Sigmoid colon (tissue), 6 donors: ENCODE measurements at regions not wholly inside any gene's neighbourhood (a gene's known extent, or its start where the extent isn't known, plus 50 kb on each side); places are given as distances from the start of the nearest gene placed in this dataset.
"Not testable (repeated sequence)": the region's sequence is repeated elsewhere in the genome, so short reads cannot be mapped to it uniquely, and the experiment has no call there.

ENCODE experiments used
- DNase-seq: peaks from one replicate; pipeline ENCODE4 v3.0.0-alpha.2; 2019
- H3K27ac ChIP-seq, 4 donors: fragments of 200-600 bp; sonication (generic); one replicate each; pipeline ENCODE4 v1.5.1; 2016 to 2019; ENCODE audit warnings: mild to moderate bottlenecking in 1 of 4
- H3K27me3 ChIP-seq, 3 donors: fragments of 200-600 bp; sonication (generic); one replicate each; pipeline ENCODE4 v1.5.1; 2019; ENCODE audit warnings: mild to moderate bottlenecking in 1 of 3
- H3K36me3 ChIP-seq, 4 donors: fragments of 200-600 bp; sonication (generic); one replicate each; pipeline ENCODE4 v1.5.1; 2016 to 2019
- H3K4me1 ChIP-seq, 4 donors: fragments of 200-600 bp; sonication (generic); one replicate each; pipeline ENCODE4 v1.5.1; 2017 to 2019
- H3K4me3 ChIP-seq, 4 donors: fragments of 200-600 bp; sonication (generic); one replicate each; pipeline ENCODE4 v1.5.1; 2017 to 2019; ENCODE audit warnings: mild to moderate bottlenecking in 2 of 4, moderate library complexity in 1 of 4
- H3K9me3 ChIP-seq, 4 donors: fragments of 200-600 bp in 3 of 4; sonication (generic) in 3 of 4; one replicate each; pipeline versions ENCODE4 v1.5.1 to v1.6.1; 2013 to 2019
- CTCF ChIP-seq, 4 experiments: fragments of 450-650 bp in 3 of 4; fragments of 200-600 bp in 1 of 4; IDR thresholded peaks; one replicate each; pipeline ENCODE4 v1.5.1; 2016 to 2019; ENCODE audit warnings: antibody characterized with exemption in 4 of 4, mild to moderate bottlenecking in 3 of 4, moderate library complexity in 2 of 4
- EP300 ChIP-seq, 4 donors: sonication (generic); formaldehyde crosslinking; IDR thresholded peaks; one replicate each; pipeline ENCODE4 v1.6.1; 2017; ENCODE audit warnings: antibody characterized with exemption in 4 of 4
- POLR2A ChIP-seq, 2 donors: fragments of 450-650 bp; IDR thresholded peaks; one replicate each; pipeline ENCODE4 v1.6.1; 2016; ENCODE audit warnings: antibody characterized with exemption in 2 of 2, mild to moderate bottlenecking in 2 of 2, moderate library complexity in 2 of 2
- POLR2AphosphoS5 ChIP-seq, 4 donors: sonication (generic); formaldehyde crosslinking; IDR thresholded peaks; one replicate each; pipeline ENCODE4 v1.6.1; 2017; ENCODE audit warnings: antibody characterized with exemption in 4 of 4
- WGBS, 2 donors: extraction: QIAGEN DNeasy Blood & Tissue Kit; methylation state at CpG; one replicate each; pipeline ENCODE4 v1.1.7; 2013; 5-methylcytosine and 5-hydroxymethylcytosine counted together
- intact Hi-C: fragments of 100-400 bp; cut with DNase I; formaldehyde crosslinking; loops from one replicate; pipeline ENCODE4 v1.15.1; 2023
- donor health status: healthy with polysubstance abuse.
- donor health status: healthy.

- Histone ChIP-seq H3K27me3 (no peaks in the 10 kb centered on the region), H3K4me3 (no peak overlapping the region), H3K4me1 (peaks cover 0 to 4% (median 0%) of the 10 kb centered on the region in 4 donors), H3K27ac (no peak overlapping the region), H3K9me3 (no peaks in the 10 kb centered on the region), H3K36me3 (no peaks in the 10 kb centered on the region)
- no peak for DNase-seq
- 83 to 87% methylated on average over 5 of the region's 5 CpGs for WGBS, 2 donors
- intact Hi-C loops, result no loop called here
- TF ChIP-seq POLR2A (IDR thresholded peaks at IDR 0.05) (no peak), CTCF (IDR thresholded peaks at IDR 0.05) (no peak), POLR2AphosphoS5 (IDR thresholded peaks at IDR 0.05) (no peak), EP300 (IDR thresholded peaks at IDR 0.05) (no peak)
These were observed 407.9 kb downstream of the TECRL start for GRCh38 chr4:64001229-64001898.

GRCh38 chr4:64000241-64000640, 409.0 kb downstream of the TECRL start:
- TF ChIP-seq POLR2A (IDR thresholded peaks at IDR 0.05) (no peak), POLR2AphosphoS5 (IDR thresholded peaks at IDR 0.05) (no peak), CTCF (IDR thresholded peaks at IDR 0.05) (no peak), EP300 (IDR thresholded peaks at IDR 0.05) (no peak)
- Histone ChIP-seq H3K36me3 (no peaks in the 10 kb centered on the region), H3K27me3 (no peaks in the 10 kb centered on the region), H3K4me1 (peaks cover 0 to 4% (median 0%) of the 10 kb centered on the region in 4 donors), H3K9me3 (no peaks in the 10 kb centered on the region), H3K27ac (no peak overlapping the region), H3K4me3 (no peak overlapping the region)
- intact Hi-C loops, result no loop called here
- no peak for DNase-seq

- Histone ChIP-seq H3K27me3 (no peaks in the 10 kb centered on the region), H3K9me3 (no peaks in the 10 kb centered on the region), H3K4me3 (no peak overlapping the region), H3K4me1 (no peaks in the 10 kb centered on the region), H3K27ac (no peak overlapping the region), H3K36me3 (no peaks in the 10 kb centered on the region)
- intact Hi-C loops, result no loop called here
- 27 to 65% methylated on average over 1 of the region's 1 CpG for WGBS, 2 donors
- no peak for TF ChIP-seq EP300 (IDR thresholded peaks at IDR 0.05)
- TF ChIP-seq POLR2AphosphoS5 (IDR thresholded peaks at IDR 0.05), result no peak
- no peak for TF ChIP-seq POLR2A (IDR thresholded peaks at IDR 0.05)
- TF ChIP-seq CTCF (IDR thresholded peaks at IDR 0.05), result no peak
- no peak for DNase-seq
These were observed 423.0 kb downstream of the TECRL start for GRCh38 chr4:63986253-63986652.

- no peak for DNase-seq
- intact Hi-C loops, result no loop called here
- no peaks in the 10 kb centered on the region for H3K36me3 ChIP-seq
- H3K4me1 ChIP-seq, result no peaks in the 10 kb centered on the region
- TF ChIP-seq POLR2A (IDR thresholded peaks at IDR 0.05), result no peak
- TF ChIP-seq CTCF (IDR thresholded peaks at IDR 0.05), result no peak
- TF ChIP-seq POLR2AphosphoS5 (IDR thresholded peaks at IDR 0.05), result no peak
- no peak for TF ChIP-seq EP300 (IDR thresholded peaks at IDR 0.05)
- H3K4me3 ChIP-seq, result no peak overlapping the region
- H3K9me3 ChIP-seq, result no peaks in the 10 kb centered on the region
- H3K27me3 ChIP-seq, result no peaks in the 10 kb centered on the region
- no peak overlapping the region for H3K27ac ChIP-seq
These were observed 426.0 kb downstream of the TECRL start for GRCh38 chr4:63983224-63983623.

GRCh38 chr4:63965875-63966274, 443.4 kb downstream of the TECRL start:
- no peak overlapping the region for H3K4me3 ChIP-seq
- H3K4me1 ChIP-seq, result no peaks in the 10 kb centered on the region
- intact Hi-C loops, result no loop called here
- no peaks in the 10 kb centered on the region for H3K36me3 ChIP-seq
- TF ChIP-seq EP300 (IDR thresholded peaks at IDR 0.05) (no peak), CTCF (IDR thresholded peaks at IDR 0.05) (no peak), POLR2AphosphoS5 (IDR thresholded peaks at IDR 0.05) (no peak), POLR2A (IDR thresholded peaks at IDR 0.05) (no peak)
- DNase-seq, result no peak
- no peaks in the 10 kb centered on the region for H3K9me3 ChIP-seq
- H3K27me3 ChIP-seq, result no peaks in the 10 kb centered on the region
- 54 to 68% methylated on average over 2 of the region's 2 CpGs for WGBS, 2 donors
- H3K27ac ChIP-seq, result no peak overlapping the region

GRCh38 chr4:63942706-63943286, 466.5 kb downstream of the TECRL start:
- H3K27ac ChIP-seq, DNase-seq, H3K27me3 ChIP-seq, intact Hi-C loops, H3K4me1 ChIP-seq, H3K36me3 ChIP-seq, H3K9me3 ChIP-seq, H3K4me3 ChIP-seq: not testable (repeated sequence)
- 94 to 95% methylated on average over 38 of the region's 38 CpGs for WGBS, 2 donors
